ENCODE measurements at regions not wholly inside any gene's neighbourhood (a gene's known extent, or its start where the extent isn't known, plus 50 kb on each side); places are given as distances from the start of the nearest gene placed in this dataset.

DNA sequence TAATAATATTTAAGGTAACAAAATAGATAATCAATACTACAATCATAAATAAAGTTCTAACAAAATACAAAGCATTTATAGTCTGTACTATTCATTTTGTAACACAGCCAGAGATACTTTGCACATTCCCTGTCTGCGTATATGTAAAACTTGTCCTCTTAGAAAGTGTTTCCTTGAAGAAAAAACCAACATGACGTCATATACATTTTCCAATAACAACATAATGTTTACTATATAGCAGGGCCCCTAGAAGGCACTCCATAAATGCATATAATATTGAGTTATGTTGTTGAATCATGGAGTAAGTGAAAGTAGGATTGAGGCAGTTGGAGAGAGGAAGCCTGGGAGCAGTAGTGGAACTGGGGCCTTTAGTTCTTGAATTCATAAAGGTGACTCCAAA, 371.4 kb upstream of the HTR2A start:
- CTCF ChIA-PET, result no interaction called here
- intact Hi-C loops (cut with micrococcal nuclease), result no loop called here
- no peak for DNase-seq
- Mint-ChIP-seq H3K9me3 (peaks cover 2% of the 10 kb centered on the region), H3K36me3 (ENCODE audit: low read depth) (no peaks in the 10 kb centered on the region), H3K27ac (no peak overlapping the region), H3K4me3 (no peak overlapping the region), H3K4me1 (ENCODE audit: low read depth) (no peaks in the 10 kb centered on the region), H3K27me3 (ENCODE audit: low read depth) (no peaks in the 10 kb centered on the region)

DNA sequence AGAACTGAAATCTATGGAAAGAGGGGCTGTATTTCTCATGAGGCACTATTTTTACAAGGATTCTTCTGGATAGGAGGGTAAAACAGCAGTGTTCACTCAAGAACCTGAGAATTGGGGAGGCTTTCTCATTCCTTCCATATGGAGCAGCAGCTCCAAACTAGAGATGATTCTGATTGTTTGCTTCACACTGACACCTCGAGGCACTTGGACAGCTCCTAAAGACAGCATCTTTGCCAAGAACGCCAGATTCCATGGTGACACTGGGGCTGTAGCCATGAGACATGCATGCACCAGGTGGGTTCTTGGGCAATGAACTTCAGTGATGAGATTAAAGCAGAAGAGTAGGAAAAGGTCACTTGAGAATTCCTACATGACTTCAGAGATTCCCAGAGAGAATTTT, 361.5 kb upstream of the HTR2A start:
- CTCF ChIA-PET, result no interaction called here
- Mint-ChIP-seq H3K4me3 (no peak overlapping the region), H3K4me1 (ENCODE audit: low read depth) (no peaks in the 10 kb centered on the region), H3K9me3 (no peaks in the 10 kb centered on the region), H3K27me3 (ENCODE audit: low read depth) (no peaks in the 10 kb centered on the region), H3K27ac (no peak overlapping the region), H3K36me3 (ENCODE audit: low read depth) (no peaks in the 10 kb centered on the region)
- no peak for DNase-seq
- intact Hi-C loops (cut with micrococcal nuclease), result no loop called here

DNA sequence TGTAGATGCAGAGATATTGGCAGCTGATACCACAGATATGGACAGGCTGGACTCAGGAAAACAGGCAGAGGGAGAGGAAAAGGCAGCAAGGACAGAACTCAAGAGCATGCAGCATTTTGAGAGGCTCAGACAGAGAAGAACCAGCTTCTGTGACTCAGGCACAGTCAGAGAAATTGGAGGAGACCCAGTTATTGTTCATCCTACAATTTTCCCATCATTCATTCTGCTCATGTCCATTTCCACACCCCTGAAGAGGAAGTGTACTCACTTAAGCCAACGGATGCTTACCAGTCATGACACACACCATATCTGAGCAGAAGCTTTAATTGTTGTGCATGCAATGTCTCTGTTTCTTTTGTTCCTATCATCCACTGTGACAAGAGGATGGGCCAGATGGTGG, 359.8 kb upstream of the HTR2A start:
- H3K36me3 Mint-ChIP-seq (ENCODE audit: low read depth), result no peaks in the 10 kb centered on the region

DNA sequence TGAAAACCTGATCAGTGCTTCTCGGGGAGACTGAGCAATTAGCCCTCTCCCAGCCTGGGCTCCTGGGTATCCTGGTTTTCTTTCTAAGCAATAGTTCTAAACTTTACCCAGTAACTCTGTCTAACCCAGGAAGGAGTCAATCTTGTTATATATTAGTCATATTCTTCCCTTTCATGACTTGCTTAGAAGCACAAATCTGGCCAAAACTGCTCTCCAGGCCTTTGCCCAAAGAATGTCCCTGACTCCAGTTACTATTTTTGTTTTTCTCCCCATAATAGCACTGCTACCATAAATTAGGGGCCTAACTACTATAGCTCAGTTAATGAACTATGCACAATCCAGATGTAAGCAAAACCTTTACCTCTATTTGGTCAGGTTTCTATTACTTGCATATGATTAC, 355.8 kb upstream of the HTR2A start:
- H3K36me3 Mint-ChIP-seq (ENCODE audit: low read depth), result no peaks in the 10 kb centered on the region
- no peak overlapping the region for H3K27ac Mint-ChIP-seq
- H3K4me1 Mint-ChIP-seq (ENCODE audit: low read depth), result no peaks in the 10 kb centered on the region
- intact Hi-C loops (cut with micrococcal nuclease), result no loop called here
- no peaks in the 10 kb centered on the region for H3K9me3 Mint-ChIP-seq
- CTCF ChIA-PET, result no interaction called here
- no peak for DNase-seq
- H3K4me3 Mint-ChIP-seq, result no peak overlapping the region
- no peaks in the 10 kb centered on the region for H3K27me3 Mint-ChIP-seq (ENCODE audit: low read depth)

More for the DNA sequence above, 359.8 kb upstream of the HTR2A start:
- CTCF ChIA-PET, result no interaction called here
- Mint-ChIP-seq H3K4me3 (no peak overlapping the region), H3K27ac (no peak overlapping the region), H3K27me3 (ENCODE audit: low read depth) (no peaks in the 10 kb centered on the region), H3K4me1 (ENCODE audit: low read depth) (no peaks in the 10 kb centered on the region), H3K9me3 (no peaks in the 10 kb centered on the region)
- intact Hi-C loops (cut with micrococcal nuclease), result no loop called here
- DNase-seq, result no peak

DNA sequence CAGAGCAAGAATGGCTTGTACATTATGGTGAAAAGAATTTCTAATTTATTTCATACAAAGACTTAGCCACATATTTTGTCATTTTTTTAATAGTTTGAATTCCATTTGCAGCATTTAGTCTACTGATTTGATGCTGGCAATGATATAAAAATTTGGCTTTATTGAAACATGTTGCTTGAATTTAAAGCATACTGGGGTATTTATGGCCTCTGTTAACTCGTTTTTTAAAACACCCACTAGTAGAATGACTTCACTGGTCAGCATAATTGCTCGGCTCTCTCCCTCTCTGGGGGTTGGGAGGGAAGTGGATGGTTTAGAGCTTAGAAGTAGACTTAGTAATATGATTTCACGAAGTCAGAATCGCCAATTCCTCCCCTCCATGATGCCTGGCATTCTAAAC, 354.9 kb upstream of the HTR2A start:
- Mint-ChIP-seq H3K4me1 (ENCODE audit: low read depth) (no peaks in the 10 kb centered on the region), H3K9me3 (no peaks in the 10 kb centered on the region), H3K4me3 (no peak overlapping the region), H3K27ac (no peak overlapping the region), H3K27me3 (ENCODE audit: low read depth) (no peaks in the 10 kb centered on the region), H3K36me3 (ENCODE audit: low read depth) (no peaks in the 10 kb centered on the region)
- CTCF ChIA-PET, result no interaction called here
- DNase-seq, result no peak
- intact Hi-C loops (cut with micrococcal nuclease), result no loop called here

DNA sequence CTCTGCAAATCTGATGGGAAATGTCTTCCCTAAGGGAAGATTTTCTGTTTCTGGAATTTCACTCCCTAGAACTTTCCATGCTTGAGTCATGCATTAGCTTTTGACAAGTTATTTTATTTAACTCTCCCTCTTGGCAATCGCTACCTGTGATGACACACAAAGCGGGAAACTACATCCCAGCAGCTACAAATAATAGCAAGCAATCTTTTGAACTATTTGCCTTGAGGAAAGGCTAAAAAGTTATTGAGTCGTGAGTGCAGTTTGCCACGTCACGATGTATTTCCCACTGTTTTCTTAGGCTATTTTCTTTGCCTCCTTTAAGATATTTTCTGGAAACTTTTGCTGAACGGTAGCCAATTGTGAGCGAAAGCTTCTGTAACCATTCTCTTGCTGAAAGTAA, 353.3 kb upstream of the HTR2A start:
- intact Hi-C loops (cut with micrococcal nuclease), result no loop called here
- Mint-ChIP-seq H3K27me3 (ENCODE audit: low read depth) (no peaks in the 10 kb centered on the region), H3K27ac (no peak overlapping the region), H3K36me3 (ENCODE audit: low read depth) (no peaks in the 10 kb centered on the region), H3K9me3 (no peaks in the 10 kb centered on the region), H3K4me1 (ENCODE audit: low read depth) (no peaks in the 10 kb centered on the region), H3K4me3 (no peak overlapping the region)
- no peak for DNase-seq
- CTCF ChIA-PET, result no interaction called here

DNA sequence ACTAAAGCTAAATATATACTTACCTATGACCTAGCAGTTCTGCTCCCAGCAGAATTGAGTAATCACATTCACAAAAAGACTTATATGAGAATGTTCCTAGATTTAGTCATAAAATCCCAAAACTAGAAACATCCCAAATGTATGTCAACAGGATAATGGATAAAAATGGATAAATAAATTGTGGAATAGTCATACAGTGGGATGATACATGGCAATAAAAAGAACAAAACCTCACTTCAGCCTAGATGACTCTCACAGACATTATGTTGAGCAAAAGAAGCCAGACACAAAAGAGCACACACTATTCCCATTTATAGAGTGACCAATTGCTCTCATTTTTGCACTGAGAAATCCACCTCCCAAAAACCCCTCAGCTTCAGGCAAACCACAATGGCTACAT, 352.4 kb upstream of the HTR2A start:
- H3K27me3 Mint-ChIP-seq (ENCODE audit: low read depth), result no peaks in the 10 kb centered on the region
- CTCF ChIA-PET, result no interaction called here
- no peaks in the 10 kb centered on the region for H3K4me1 Mint-ChIP-seq (ENCODE audit: low read depth)
- H3K36me3 Mint-ChIP-seq (ENCODE audit: low read depth), result no peaks in the 10 kb centered on the region
- H3K9me3 Mint-ChIP-seq, result no peaks in the 10 kb centered on the region
- H3K27ac Mint-ChIP-seq, result no peak overlapping the region
- intact Hi-C loops (cut with micrococcal nuclease), result no loop called here
- no peak overlapping the region for H3K4me3 Mint-ChIP-seq
- no peak for DNase-seq

DNA sequence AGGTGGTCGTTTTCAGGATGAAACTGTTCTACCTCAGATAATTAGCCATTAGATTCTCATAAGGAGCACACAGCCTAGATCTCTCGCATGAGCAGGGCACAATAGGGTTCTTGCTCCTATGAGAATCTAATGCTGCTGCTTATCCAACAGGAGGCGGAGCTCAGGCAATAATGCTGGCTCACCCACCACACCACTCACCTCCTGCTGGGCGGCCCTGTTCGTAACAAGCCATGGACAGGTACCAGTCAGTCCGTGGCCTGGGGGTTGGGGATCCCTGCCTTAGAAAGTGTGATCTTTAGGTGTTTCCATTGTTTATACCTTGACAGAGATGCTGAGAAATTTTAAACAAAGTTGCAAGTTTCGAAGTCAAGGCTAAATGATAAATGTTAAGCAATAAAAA, 344.6 kb upstream of the HTR2A start:
- Mint-ChIP-seq H3K27ac (no peak overlapping the region), H3K4me1 (ENCODE audit: low read depth) (no peaks in the 10 kb centered on the region), H3K27me3 (ENCODE audit: low read depth) (no peaks in the 10 kb centered on the region), H3K9me3 (no peaks in the 10 kb centered on the region), H3K4me3 (no peak overlapping the region), H3K36me3 (ENCODE audit: low read depth) (no peaks in the 10 kb centered on the region)
- CTCF ChIA-PET, result no interaction called here
- intact Hi-C loops (cut with micrococcal nuclease), result no loop called here
- DNase-seq, result no peak

DNA sequence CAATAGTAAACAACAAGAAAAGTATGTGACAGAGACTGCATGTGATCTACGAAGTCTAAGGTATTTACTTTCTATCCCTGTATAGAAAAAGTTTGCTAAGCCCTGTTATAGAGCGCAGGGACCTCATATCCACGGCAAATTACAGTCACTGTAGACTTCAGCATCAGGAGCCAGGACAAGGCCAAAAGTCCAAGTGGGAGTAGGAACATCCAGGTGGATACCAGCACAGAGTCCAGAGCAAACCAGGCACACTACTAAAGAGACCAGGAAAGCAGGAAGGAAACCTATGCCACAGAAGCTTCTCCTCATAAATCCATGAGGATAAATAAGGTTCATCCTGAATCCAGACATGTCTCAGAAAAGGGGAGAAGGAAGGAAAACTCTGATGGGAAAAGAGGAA, 342.2 kb upstream of the HTR2A start:
- CTCF ChIA-PET, result no interaction called here
- DNase-seq, result no peak
- Mint-ChIP-seq H3K27me3 (ENCODE audit: low read depth) (no peaks in the 10 kb centered on the region), H3K9me3 (no peaks in the 10 kb centered on the region), H3K27ac (no peak overlapping the region), H3K4me3 (no peak overlapping the region), H3K36me3 (ENCODE audit: low read depth) (no peaks in the 10 kb centered on the region), H3K4me1 (ENCODE audit: low read depth) (no peaks in the 10 kb centered on the region)
- intact Hi-C loops (cut with micrococcal nuclease), result no loop called here

DNA sequence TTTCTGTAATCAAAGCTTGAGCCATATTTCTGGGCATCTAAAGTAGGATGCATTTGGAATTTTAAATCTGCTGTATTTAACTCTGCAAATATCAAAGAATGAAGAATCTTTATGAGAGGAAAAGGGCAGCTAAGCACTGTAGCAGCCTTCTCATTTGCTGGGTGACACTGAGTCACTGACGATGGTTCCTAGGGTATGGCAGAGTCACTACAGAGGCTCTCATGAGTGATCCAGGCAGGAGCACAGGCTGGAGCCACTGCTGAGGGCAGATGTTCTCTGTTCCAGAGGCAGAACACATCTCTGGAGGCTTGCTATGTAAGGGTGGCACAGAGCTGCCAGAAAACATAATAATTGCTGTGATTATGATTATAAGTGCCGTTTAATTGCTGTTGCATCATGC, 340.7 kb upstream of the HTR2A start:
- Mint-ChIP-seq H3K9me3 (no peaks in the 10 kb centered on the region), H3K4me1 (ENCODE audit: low read depth) (no peaks in the 10 kb centered on the region), H3K27ac (no peak overlapping the region), H3K27me3 (ENCODE audit: low read depth) (no peaks in the 10 kb centered on the region), H3K4me3 (no peak overlapping the region), H3K36me3 (ENCODE audit: low read depth) (no peaks in the 10 kb centered on the region)
- intact Hi-C loops (cut with micrococcal nuclease), result no loop called here
- CTCF ChIA-PET, result interaction anchor here (0.6 kb wide), 1 partner anchor 102 kb away, joined by 3 read pairs; no protein-coding TSS in a partner anchor
- no peak for DNase-seq

DNA sequence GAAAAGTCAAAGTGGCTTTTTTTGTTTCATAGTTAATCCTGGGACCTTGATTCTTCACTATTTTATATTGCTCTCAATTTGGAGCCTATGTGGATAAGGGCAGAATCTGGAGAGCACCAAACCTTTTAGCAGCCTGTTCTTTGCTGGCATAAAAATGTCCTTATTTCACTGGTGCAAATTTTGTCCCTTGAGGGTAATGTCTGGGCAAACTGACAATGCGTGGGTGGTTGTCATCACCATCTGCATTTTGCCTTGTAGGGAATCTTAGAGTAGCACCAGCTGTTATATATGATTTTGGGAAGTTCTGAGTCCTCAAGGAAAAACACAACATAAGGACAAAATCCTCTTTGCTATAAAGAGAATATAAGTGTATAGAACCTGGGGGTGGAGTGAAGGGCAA, 336.9 kb upstream of the HTR2A start:
- H3K9me3 Mint-ChIP-seq, result peaks cover 13% of the 10 kb centered on the region
- CTCF ChIA-PET, result no interaction called here
- intact Hi-C loops (cut with micrococcal nuclease), result no loop called here
- no peak overlapping the region for H3K27ac Mint-ChIP-seq
- DNase-seq, result no peak
- no peaks in the 10 kb centered on the region for H3K4me1 Mint-ChIP-seq (ENCODE audit: low read depth)
- H3K36me3 Mint-ChIP-seq (ENCODE audit: low read depth), result no peaks in the 10 kb centered on the region
- H3K27me3 Mint-ChIP-seq (ENCODE audit: low read depth), result no peaks in the 10 kb centered on the region
- H3K4me3 Mint-ChIP-seq, result no peak overlapping the region

DNA sequence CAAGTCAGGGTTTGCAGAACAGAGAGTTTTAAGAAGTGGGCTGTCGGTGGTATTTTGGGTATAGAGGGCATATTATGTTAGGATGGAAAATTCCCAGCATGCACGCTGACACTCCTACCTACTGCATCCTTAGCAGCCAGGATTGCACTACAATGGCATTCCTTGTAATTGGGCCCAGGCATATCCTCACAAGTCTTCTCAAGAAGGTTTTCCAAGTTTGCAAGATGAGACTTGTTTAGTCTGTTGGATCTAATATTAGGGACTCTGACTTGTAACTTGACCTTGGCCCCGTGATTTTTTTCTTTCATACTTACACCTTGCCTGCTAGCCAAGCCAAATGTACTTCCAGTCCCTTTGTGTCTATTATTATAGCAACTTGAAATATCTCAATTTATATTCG, 335.7 kb upstream of the HTR2A start:
- peaks cover 13% of the 10 kb centered on the region for H3K9me3 Mint-ChIP-seq
- CTCF ChIA-PET, result no interaction called here
- H3K4me1 Mint-ChIP-seq (ENCODE audit: low read depth), result no peaks in the 10 kb centered on the region
- H3K27ac Mint-ChIP-seq, result no peak overlapping the region
- intact Hi-C loops (cut with micrococcal nuclease), result no loop called here
- no peak for DNase-seq
- no peak overlapping the region for H3K4me3 Mint-ChIP-seq
- H3K27me3 Mint-ChIP-seq (ENCODE audit: low read depth), result no peaks in the 10 kb centered on the region
- H3K36me3 Mint-ChIP-seq (ENCODE audit: low read depth), result no peaks in the 10 kb centered on the region

DNA sequence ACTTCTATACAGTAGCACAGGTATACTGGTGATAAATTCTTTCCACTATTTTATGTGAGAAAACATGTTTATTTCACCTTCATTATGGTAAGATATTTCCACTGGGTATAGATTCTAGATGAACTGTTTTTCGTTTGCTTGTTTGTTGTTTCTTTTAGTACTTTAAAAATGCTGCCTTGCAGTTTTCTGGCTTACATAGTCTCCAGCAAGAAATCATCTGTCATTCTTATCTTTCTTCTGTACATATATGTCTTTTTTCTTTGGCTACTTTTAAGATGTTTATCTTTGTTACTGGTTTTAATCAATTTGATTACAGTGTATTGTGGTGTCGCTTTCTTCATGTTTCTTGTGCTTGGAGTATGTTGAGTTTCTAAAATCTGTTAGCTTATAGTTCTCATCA, 333.3 kb upstream of the HTR2A start:
- CTCF ChIA-PET, result no interaction called here
- H3K27ac Mint-ChIP-seq, result no peak overlapping the region
- H3K9me3 Mint-ChIP-seq, result peaks cover 13% of the 10 kb centered on the region
- H3K27me3 Mint-ChIP-seq (ENCODE audit: low read depth), result no peaks in the 10 kb centered on the region
- intact Hi-C loops (cut with micrococcal nuclease), result no loop called here
- no peaks in the 10 kb centered on the region for H3K4me1 Mint-ChIP-seq (ENCODE audit: low read depth)
- H3K4me3 Mint-ChIP-seq, result no peak overlapping the region
- H3K36me3 Mint-ChIP-seq (ENCODE audit: low read depth), result no peaks in the 10 kb centered on the region
- DNase-seq, result no peak

DNA sequence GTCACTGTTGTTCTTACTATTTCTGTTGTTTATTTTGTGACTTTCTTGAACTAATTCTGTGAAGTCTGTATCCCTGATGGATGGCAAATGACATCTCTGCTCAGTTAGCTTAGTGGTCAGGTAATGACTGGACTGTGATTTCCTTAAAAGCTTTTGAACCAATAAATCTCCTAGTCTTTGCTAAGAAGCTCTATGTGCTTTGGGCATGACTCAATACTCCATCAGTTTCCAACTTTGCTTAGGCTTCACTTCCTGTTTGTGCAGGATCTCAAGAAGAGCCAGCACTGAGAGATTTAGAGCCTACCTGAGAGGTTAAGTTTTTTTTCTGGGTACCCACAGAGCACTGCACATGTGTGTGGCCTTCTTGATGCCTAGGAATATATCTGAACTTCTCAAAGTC, 329.7 kb upstream of the HTR2A start:
- Mint-ChIP-seq H3K36me3 (ENCODE audit: low read depth) (no peaks in the 10 kb centered on the region), H3K27ac (no peak overlapping the region), H3K4me3 (no peak overlapping the region), H3K9me3 (peaks cover 13% of the 10 kb centered on the region), H3K4me1 (ENCODE audit: low read depth) (no peaks in the 10 kb centered on the region), H3K27me3 (ENCODE audit: low read depth) (no peaks in the 10 kb centered on the region)
- CTCF ChIA-PET, result interaction anchor here (0.5 kb wide), 1 partner anchor 18 kb away, joined by 3 read pairs; no protein-coding TSS in a partner anchor
- no peak for DNase-seq
- intact Hi-C loops (cut with micrococcal nuclease), result no loop called here
